Stomach (tissue), 8 donors: ENCODE measurements at regions not wholly inside any gene's neighbourhood (a gene's known extent, or its start where the extent isn't known, plus 50 kb on each side); places are given as distances from the start of the nearest gene placed in this dataset.

Experiments
- DNase-seq, 2 donors: peaks; one replicate each; pipeline versions ENCODE4 v3.0.0 to v3.0.0-alpha.2; 2013 to 2019
- H3K27ac ChIP-seq, 5 donors: fragments of 200-600 bp in 4 of 5; sonication (generic) in 4 of 5; one replicate each; pipeline ENCODE4 v1.5.1; 2013 to 2019; ENCODE audit warnings: mild to moderate bottlenecking in 1 of 5, moderate library complexity in 1 of 5
- H3K27me3 ChIP-seq, 3 donors: fragments of 200-600 bp; sonication (generic); one replicate each; pipeline ENCODE4 v1.5.1; 2017 to 2019; ENCODE audit warnings: mixed run types in 1 of 3
- H3K36me3 ChIP-seq, 4 donors: fragments of 200-600 bp; sonication (generic); 1 replicate in 3 of 4; 2 replicates in 1 of 4; pipeline ENCODE4 v1.5.1; 2016 to 2019
- H3K4me1 ChIP-seq, 4 donors: fragments of 200-600 bp; sonication (generic); one replicate each; pipeline ENCODE4 v1.5.1; 2016 to 2019
- H3K4me3 ChIP-seq, 4 donors: fragments of 200-600 bp; sonication (generic) in 3 of 4; one replicate each; pipeline ENCODE4 v1.5.1; 2016 to 2019; ENCODE audit warnings: mild to moderate bottlenecking in 1 of 4
- H3K9me3 ChIP-seq, 4 donors: fragments of 200-600 bp; sonication (generic); one replicate each; pipeline ENCODE4 v1.5.1; 2016 to 2019
- CTCF ChIP-seq, 7 experiments: fragments of 450-650 bp in 4 of 7; fragments of 200-600 bp in 3 of 7; sonication (generic) in 3 of 7; IDR thresholded peaks; one replicate each; pipeline ENCODE4 v1.5.1; 2016 to 2019; ENCODE audit warnings: antibody characterized with exemption in 7 of 7, control low read depth in 2 of 7, mild to moderate bottlenecking in 1 of 7
- EP300 ChIP-seq: sonication (generic); formaldehyde crosslinking; IDR thresholded peaks from one replicate; pipeline ENCODE4 v1.6.1; 2017; ENCODE audit warnings: antibody characterized with exemption
- POLR2A ChIP-seq, 4 donors: fragments of 450-650 bp; IDR thresholded peaks; one replicate each; pipeline ENCODE4 v1.6.1; 2016; ENCODE audit warnings: antibody characterized with exemption in 4 of 4, control low read depth in 2 of 4, mild to moderate bottlenecking in 1 of 4, moderate library complexity in 1 of 4
- POLR2AphosphoS5 ChIP-seq, 3 donors: sonication (generic); formaldehyde crosslinking; IDR thresholded peaks; one replicate each; pipeline ENCODE4 v1.6.1; 2016; ENCODE audit warnings: antibody characterized with exemption in 3 of 3
- WGBS, 5 donors: extraction: QIAGEN DNeasy Blood & Tissue Kit in 3 of 5; methylation state at CpG; one replicate each; pipeline versions ENCODE4 v1.1.5 to v1.1.7; 2013 to 2018; 5-methylcytosine and 5-hydroxymethylcytosine counted together
- intact Hi-C: fragments of 100-400 bp; cut with DNase I; formaldehyde crosslinking; loops from one replicate; pipeline ENCODE4 v1.15.1; 2023; ENCODE audit warnings: low total_unique reads
- donor health status: healthy with polysubstance abuse.
- donor health status: Bipolar disorder and iron deficiency.
- donor health status: healthy.

GRCh38 chr16:27708651-27709050 is 158.7 kb downstream of the KATNIP start:
- H3K4me3 ChIP-seq, result no peak overlapping the region
- intact Hi-C loops, result no loop called here
- TF ChIP-seq POLR2A (IDR thresholded peaks at IDR 0.05) (no peak), EP300 (no peak), POLR2AphosphoS5 (IDR thresholded peaks at IDR 0.05) (no peak), CTCF (IDR thresholded peaks at IDR 0.05) (no peak)
- no peak for DNase-seq
- H3K36me3 ChIP-seq, result peaks cover 10 to 85% (median 72%) of the 10 kb centered on the region in 4 donors
- 89 to 95% (median 90%) methylated on average over 10 of the region's 10 CpGs for WGBS, 5 donors
- H3K4me1 ChIP-seq, result no peaks in the 10 kb centered on the region
- no peak overlapping the region for H3K27ac ChIP-seq
- H3K9me3 ChIP-seq, result no peaks in the 10 kb centered on the region
- H3K27me3 ChIP-seq, result no peaks in the 10 kb centered on the region

GRCh38 chr16:27712251-27712711 is 162.3 kb downstream of the KATNIP start:
- 85 to 96% (median 89%) methylated on average over 10 of the region's 10 CpGs for WGBS, 5 donors

GRCh38 chr16:27717726-27718125 is 167.8 kb downstream of the KATNIP start:
- no peaks in the 10 kb centered on the region for H3K27me3 ChIP-seq
- H3K36me3 ChIP-seq, result peaks cover 0 to 13% (median 7%) of the 10 kb centered on the region in 4 donors
- no peaks in the 10 kb centered on the region for H3K9me3 ChIP-seq
- peaks cover 0 to 23% (median 10%) of the 10 kb centered on the region in 4 donors for H3K4me1 ChIP-seq
- intact Hi-C loops, result no loop called here
- no peak overlapping the region for H3K4me3 ChIP-seq
- 89 to 100% (median 99%) methylated on average over 2 of the region's 2 CpGs for WGBS, 5 donors
- peak overlapping the region in 1 of 5 donors; percentile 32 for H3K27ac ChIP-seq
- TF ChIP-seq POLR2AphosphoS5 (IDR thresholded peaks at IDR 0.05), result no peak
- TF ChIP-seq POLR2A (IDR thresholded peaks at IDR 0.05), result no peak
- no peak for TF ChIP-seq CTCF (IDR thresholded peaks at IDR 0.05)
- no peak for TF ChIP-seq EP300
- DNase-seq, result no peak

More at GRCh38 chr16:27712251-27712711, 162.3 kb downstream of the KATNIP start:
- TF ChIP-seq POLR2A (IDR thresholded peaks at IDR 0.05) (no peak), POLR2AphosphoS5 (IDR thresholded peaks at IDR 0.05) (no peak), CTCF (IDR thresholded peaks at IDR 0.05) (no peak), EP300 (no peak)
- H3K4me1 ChIP-seq, result no peaks in the 10 kb centered on the region
- H3K27me3 ChIP-seq, result no peaks in the 10 kb centered on the region
- H3K4me3 ChIP-seq, result no peak overlapping the region
- H3K36me3 ChIP-seq, result peaks cover 7 to 55% (median 47%) of the 10 kb centered on the region in 4 donors
- H3K27ac ChIP-seq, result no peak overlapping the region
- intact Hi-C loops, result no loop called here
- no peak for DNase-seq
- no peaks in the 10 kb centered on the region for H3K9me3 ChIP-seq

- Histone ChIP-seq H3K27me3 (no peaks in the 10 kb centered on the region), H3K36me3 (peaks cover 0 to 17% (median 8%) of the 10 kb centered on the region in 4 donors), H3K9me3 (no peaks in the 10 kb centered on the region), H3K4me3 (no peak overlapping the region), H3K27ac (peak overlapping the region in 1 of 5 donors; percentile 38), H3K4me1 (peaks cover 0 to 30% (median 17%) of the 10 kb centered on the region in 4 donors)
- DNase-seq, result peak in 1 of 2 donors; percentile 58
- 78 to 89% (median 82%) methylated on average over 15 of the region's 15 CpGs for WGBS, 5 donors
- intact Hi-C loops, result no loop called here
- TF ChIP-seq EP300, result no peak
- TF ChIP-seq POLR2AphosphoS5 (IDR thresholded peaks at IDR 0.05), result no peak
- no peak for TF ChIP-seq CTCF (IDR thresholded peaks at IDR 0.05)
These were observed 168.5 kb downstream of the KATNIP start for GRCh38 chr16:27718201-27719105.
